Embryonic facial prominence (tissue), 1 donor: ENCODE measurements at regions not wholly inside any gene's neighbourhood (a gene's known extent, or its start where the extent isn't known, plus 50 kb on each side); places are given as distances from the start of the nearest gene placed in this dataset.
"Not testable (repeated sequence)": the region's sequence is repeated elsewhere in the genome, so short reads cannot be mapped to it uniquely, and the experiment has no call there.

Source experiments
- DNase-seq: peaks from one replicate; pipeline ENCODE4 v3.0.0-alpha.2; 2016; ENCODE audit errors: extremely low spot score

DNA sequence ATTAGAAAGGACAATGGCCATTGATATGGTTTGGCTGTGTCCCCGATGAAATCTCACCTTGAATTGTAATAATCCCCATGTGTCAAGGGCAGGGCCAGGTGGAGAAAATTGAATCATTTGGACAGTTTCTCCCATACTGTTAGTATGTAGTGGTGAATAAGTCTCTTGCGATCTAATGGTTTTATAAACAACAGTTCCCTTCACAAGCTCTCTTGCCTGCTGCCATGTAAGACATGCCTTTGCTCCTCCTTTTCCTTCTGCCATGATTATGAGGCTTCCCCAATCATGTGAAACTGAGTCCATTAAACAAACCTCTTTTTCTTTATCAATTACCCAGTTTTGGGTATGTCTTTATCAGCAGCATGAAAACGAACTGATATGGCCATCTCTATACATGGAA, 302.7 kb downstream of the SFMBT2 start:
- DNase-seq: no peak

DNA sequence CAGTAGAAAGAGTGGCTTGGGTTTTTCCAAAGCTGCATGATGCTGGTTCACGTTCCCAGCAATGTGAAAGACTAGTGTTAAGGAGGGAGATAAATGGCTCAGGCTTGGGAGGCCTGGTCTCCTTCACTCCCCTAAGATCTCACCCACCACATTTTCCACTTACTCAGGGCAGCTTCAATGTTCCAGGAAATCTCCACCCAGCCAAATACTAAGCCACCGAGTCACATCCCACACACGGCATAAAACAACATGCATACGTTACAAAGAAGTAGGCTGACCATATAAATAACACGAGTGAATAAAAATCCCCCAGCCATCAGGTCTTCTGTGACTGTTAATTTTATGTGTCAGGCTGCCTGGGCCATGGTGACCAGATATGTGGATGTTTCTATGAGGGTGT, 303.5 kb downstream of the SFMBT2 start:
- no peak for DNase-seq

DNA sequence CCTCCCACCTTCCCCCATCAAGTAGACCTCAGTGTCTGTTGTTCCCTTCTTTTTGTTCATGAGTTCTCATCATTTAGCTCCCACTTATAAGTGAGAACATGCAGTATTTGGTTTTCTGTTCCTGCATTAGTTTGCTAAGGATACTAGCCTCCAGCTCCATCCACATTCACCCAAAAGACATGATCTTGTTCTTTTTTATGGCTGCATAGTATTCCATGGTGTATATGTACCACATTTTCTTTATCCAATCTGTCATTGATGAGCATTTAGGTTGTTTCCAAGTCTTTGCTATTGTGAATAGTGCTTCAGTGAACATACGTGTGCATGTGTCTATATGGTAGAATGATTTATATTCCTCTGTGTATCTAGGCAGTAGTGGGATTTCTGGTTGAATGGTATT, 306.5 kb downstream of the SFMBT2 start:
- not testable (repeated sequence) for DNase-seq

DNA sequence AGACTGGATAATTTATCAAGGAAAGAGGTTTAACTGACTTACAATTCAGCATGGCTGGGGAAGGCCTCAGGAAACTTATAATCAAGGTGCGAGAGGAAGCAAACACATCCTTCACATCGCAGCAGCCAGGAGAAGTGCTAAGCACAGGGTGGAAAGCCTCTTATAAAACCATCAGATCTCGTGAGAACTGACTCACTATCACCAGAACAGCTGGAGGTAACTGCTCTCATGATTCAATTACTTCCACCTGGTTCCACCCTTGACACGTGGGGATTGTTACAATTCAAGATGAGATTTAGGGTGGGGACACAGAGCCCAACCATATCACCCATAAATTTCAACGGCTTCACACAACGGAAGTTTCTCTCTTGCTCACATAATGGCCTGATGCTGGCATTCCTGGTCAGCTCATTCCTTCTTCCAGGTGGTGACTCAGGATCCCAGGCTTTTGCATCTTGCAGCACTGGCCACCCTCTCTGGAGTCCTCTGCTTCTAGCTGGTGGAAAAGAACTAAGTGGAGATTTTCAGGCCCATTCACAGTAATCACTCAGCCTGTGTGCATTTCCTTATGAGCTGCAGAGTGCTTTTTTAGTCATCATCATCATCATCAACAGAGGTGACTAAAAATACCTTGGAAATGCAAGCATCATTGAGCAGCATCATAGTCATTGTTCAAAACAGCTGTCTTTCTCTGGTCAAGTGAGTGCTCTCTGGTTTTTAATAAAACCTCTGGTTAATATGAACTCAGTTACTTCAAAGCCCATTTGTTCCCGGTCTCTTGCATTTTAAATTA, 308.1 kb downstream of the SFMBT2 start:
- DNase-seq: no peak

DNA sequence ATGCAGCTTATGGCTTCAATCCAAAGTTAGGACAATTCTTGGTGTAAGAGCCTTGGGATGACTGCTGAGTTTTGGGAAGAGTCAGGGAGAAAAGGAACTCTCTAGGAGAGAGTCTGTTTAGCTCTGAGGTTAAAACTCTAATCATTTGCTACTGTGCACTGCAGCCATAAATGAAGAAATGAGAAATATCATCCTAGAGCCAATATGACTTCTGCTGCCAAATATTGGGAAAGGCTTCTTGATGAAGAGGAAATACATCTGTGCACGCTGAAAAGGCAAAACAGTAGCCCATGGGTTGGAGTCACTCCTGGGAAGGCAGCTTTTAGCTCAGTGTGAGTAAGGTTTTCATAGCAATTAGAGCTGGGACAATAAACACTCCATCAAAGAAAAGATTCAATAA, 308.8 kb downstream of the SFMBT2 start:
- DNase-seq: no peak

DNA sequence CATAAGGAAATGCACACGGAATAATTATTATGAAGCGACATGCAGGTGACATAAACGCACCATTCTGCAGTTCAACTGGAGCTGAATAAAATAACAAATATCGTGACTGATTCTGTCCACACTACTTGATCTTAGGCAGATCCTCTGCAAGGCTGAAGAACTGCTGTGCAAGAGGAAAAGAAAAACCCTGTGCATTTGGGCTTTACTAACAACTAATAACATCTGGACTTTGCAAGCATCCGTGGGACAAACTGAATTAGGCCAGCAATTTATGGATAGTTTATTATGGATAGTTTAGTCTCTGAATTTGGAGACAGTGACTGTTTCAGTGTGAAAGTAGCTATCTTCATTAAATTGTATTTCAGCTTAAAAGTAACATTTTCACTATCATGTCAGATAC, 309.4 kb downstream of the SFMBT2 start:
- DNase-seq: no peak

DNA sequence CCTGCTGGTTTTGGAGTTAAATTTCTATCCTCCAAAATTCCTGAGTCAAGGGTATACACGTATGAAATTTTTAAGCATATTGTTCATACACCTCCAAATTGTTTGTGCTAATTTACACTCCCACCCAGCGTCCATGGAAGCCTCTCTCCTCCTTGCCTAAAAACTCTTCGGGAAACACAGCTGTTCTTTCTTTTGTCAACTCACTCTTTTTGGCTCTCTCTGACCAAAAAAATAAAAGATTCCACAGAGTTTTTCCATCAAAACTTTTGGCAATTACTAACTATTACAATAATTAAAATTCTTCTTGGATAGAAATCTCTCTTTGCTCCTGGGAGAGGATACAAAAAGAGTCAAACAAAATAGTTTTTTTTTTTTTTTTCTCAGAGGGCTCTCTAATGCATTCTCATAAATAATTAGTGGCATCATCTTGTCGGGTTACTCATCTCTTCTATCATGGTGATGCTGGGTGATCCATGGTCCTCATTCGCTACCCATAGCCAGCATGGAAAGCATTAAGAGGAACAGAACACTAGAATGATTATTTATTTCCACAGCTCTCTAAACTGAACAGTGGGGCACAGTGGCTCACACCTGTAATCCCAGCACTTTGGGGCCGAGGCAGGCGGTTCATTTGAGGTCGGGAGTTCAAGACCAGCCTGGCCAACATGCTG, 310.7 kb downstream of the SFMBT2 start:
- no peak for DNase-seq

DNA sequence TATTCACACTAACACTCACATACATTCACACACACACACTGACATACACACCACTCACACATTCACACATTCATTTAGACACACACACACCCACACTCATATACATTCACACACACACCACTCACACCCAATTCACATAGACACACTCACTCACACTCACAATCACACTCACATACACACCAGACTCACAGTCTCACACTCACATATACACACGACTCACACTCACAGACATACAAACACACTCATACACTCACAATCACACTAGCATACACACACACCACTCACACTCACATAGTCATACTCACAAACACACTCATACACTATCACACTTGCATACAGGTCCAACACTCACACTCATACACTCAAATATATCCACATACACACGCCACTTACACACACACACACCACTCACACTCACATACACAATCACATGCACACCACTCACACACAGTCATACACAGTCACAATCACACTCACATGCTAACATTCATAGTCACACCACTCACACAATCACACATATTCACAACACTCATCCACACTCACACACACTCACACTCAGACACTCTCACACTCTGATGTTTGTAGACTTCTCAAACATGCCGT, 312.6 kb downstream of the SFMBT2 start:
- DNase-seq: no peak

DNA sequence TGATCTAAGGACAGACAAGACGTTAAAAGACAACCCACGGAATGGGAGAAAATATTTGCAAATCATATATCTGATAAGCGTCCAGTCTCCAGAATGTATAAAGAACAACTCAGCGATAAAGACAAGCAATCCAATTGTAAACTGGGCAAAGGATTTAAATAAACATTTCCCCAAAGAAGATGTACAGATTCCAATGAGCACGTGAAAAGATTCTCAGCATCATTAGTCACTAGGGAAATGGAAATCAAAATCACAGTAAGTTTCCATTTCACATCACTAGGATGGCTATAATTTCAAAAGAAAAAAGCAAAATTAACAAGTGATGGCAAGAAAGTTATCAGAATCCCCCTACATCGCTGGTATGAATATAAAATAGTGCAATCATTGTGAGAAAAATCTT, 316.1 kb downstream of the SFMBT2 start:
- DNase-seq: no peak

DNA sequence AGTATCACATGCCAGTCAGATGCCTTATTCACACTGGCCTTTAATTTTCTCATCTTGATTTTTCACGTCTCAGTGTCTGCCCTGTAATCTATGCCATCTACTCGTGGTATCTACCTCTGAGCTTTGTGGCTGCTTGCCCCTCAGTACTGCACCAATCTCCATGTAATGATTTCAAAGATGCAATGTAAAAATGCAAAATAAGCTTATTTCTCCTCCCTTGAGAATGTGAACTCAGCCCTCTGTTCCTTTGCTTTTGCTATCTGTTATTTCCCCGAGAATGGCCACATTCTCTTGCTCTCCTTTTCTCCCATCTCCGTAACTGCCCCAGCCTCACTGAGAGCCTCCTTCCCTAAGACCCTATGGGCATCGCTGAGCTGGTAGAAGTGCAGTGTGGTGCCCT, 317.5 kb downstream of the SFMBT2 start:
- no peak for DNase-seq

DNA sequence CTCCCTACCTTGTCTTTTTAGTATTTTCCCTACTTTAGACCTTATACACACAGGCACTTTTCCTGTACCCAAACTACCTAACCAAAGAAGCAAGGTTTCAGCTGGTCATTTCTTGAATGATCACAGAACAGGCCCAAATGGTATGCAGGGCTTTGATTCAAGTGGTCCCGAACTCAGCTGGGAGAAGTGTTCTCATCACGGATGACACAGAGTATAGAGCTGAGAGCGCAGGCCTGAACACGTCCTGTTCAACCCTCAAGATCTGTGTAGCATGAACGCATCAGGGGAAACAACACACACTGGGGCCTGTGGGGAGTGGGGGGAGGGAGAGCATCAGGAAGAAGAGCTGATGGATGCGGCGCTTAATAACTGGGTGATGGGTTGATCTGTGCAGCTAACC, 318.2 kb downstream of the SFMBT2 start:
- DNase-seq: no peak

DNA sequence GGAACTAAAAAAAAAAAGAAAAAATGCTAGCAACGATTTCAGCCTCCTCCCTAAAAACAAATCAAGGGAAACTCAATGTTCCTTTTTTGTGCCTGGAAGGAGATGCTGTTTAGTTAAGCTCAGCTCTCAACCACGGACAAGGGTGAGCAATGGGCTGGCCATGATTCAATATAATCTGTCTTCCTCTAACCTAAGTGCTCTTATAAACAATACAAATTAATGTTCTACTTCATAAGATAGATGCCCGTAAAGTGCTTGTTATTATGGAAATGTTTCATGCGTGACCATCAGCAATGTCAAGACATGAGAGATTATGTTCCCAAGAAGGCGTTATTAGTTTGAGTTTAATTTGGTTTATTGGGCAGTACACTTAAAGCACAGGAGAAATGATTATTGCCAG, 320.3 kb downstream of the SFMBT2 start:
- DNase-seq: no peak

DNA sequence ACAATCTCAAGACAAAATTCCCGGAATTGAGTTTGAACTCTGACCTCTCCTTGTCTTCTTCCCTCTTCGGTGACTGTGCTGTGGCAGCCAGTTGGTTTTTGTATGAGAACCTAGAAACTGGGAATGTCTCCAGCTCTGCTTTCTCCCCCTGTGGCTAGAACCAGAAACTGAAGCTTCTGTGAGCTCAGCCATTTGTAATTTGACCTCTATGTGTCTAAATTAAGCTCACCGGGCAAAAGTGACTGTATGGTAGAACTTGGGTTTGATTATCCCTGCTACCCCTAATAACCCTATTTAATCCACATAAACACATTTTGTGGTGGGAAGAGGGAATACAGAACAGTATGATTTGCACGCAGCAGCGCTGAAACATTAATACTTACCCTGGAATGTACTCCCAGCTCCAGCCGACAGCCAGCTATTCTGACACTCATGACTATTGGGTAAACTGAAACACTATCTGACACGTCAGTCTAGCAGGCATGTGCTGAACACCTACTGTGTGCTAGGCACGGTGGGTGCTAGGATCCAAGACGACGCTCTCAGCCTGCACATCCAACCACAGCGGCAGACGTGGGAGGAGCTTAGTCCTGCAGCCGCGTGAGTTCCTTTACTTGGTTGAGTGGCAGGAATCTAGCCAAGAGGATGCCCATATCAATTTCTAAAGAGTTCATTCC, 324.8 kb downstream of the SFMBT2 start:
- peak; percentile 24 for DNase-seq

DNA sequence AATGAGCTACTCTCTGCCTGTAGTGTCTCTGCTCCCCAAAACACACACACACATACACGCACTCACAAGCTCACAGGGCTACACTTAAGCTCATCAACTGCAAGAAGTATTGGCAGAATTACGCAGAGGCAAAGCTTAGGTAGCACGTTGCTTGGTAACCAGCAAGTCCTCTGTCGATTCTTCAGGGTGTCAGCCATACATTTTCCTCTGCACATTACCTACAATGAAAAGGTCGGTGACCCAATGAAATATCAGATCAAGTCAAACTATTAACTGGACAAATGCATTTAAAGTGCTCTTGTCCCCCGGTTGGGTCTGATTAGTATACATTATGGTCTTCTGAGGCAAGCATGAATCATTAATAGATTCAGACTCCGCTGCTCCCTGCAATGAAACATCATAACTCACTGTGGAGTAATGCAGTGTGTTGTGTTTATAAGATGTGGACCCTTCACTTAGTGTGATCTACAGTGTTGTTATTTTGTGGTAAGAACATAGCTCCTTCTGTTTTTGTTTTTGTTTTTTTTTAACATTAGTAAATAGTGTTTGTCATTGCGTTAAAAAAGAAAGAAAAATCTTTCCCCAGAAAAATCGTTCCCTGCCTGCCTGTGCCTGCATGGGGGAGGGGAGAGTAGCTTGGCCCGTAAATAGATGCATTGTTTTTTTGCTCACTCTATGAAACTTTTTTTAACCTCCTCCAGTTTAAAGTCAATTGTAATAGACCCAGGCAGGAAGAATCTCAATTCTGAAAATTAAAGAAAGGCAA, 325.5 kb downstream of the SFMBT2 start:
- no peak for DNase-seq

DNA sequence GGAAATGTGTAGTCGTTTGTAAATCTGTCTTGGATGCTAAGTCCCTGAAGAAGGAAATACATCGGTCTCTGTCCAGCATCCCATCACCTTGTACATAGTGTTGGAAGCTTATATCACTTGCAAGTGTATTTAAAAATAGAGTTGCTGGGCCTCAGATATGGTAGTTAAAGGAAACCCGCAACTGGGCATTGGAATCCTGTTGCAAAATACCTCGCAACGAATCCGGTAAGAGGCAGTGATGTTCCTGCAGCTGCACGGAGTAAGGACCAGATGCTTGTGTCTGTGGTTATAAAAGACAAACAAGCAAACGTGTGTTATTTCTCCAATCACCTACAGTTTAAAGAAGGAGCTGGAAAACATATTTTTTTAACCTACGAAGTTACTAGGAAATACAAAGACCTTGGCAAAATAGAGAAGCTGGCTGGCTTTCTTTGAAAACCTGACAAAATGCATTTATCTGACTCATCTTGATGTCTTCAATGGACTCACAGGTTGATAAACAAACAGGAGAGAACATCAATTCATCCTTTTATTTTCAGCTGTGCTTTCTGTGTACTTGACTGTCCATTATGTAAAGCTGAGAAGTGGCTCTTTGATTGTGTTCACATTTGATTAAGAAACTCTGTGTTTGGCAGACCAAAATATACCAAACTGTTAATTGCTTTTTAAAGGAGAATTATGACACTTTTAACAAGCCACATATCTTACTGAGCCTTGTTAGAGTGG, 326.4 kb downstream of the SFMBT2 start:
- DNase-seq: no peak

DNA sequence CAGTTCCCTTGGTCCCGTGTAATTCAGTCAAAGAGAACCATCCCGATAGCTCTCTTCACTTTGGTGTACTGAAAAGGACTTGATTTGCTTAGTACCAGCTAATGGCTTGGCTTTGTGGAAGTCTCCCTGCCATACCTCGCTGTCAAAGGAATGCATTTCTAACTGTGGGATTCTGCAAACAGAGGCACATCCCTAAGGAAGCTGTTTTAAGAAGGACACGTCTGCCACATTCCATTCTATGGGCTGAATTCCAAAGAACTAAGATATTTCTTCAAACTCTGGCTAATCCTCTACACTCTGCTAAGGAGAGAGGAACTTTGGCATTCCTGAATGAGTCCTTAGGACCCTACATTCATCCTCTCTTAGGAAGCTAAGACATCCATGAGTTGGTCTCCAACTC, 327.9 kb downstream of the SFMBT2 start:
- no peak for DNase-seq

DNA sequence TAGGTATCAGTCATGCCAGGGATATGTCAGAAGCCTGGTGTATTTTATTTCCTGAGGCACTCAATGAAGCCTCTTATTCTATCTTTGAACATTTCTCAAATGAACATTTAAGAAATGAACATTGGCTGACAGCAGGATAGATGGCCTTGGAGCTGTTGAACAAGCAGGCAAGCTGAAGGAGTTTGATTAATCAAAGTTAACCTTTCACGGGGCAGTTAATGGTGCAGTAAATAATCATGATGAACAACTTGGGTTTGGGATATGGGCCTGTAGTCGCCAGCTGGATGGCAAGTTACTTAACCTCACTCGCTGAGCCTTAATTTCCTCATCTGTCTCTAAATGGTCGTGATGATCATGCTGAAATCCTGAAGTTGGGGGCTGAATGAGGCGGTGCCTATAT, 333.0 kb downstream of the SFMBT2 start:
- no peak for DNase-seq

DNA sequence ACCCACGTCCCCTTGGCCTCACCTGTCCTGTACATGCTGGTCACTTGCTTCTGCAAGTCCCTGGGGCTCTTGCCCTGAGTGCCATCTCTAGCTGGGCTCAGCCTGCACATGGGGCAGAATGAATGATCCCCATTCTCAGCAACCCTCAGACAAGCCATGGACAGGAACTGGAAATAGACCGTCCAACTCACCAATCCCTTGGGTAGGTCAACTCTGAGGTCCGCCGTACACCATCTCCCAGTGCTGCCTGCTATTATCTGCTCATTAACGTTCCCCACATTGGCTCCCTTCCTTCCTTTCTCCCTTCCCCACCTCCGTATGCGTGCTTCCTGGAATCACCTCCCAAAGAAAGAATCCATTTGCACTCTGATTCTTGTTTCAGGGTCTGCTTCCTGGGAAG, 335.0 kb downstream of the SFMBT2 start:
- DNase-seq: no peak

DNA sequence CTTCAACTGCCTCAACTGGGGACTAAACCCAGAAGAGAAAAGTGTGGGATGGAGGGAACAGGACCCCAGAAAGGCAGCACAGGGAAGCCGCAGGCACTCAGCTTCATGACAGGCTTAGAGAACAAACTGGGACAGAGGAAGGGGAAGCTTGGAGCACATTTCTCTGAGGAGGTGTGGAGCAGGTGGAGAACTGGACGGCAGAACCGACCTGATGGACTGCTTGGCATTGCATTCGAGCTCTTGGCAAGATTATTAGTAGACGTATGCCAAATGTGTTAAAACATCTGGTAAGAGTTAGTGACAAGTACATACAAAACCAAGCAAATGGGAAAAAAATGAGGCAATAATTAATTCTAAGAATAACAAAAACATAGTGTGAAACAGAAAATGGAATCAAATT, 335.7 kb downstream of the SFMBT2 start:
- DNase-seq: no peak

DNA sequence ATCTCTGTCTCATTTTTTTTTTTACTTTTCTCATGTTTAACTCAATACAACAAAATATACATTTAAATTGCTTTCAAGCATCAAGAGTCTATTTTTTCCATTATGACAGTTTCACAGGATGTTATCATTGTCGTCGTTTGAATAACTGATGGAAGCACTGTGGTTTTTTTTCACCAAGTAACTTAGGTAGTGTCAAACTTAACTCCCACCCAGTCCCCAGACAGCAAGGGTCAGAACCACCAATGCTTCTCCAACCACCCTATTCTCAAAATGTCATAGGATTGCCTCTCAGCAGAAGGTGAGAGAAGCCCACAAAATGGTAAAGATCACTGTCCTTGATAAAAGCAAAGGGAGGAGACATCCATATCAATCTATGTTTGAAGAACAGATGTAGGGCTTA, 339.4 kb downstream of the SFMBT2 start:
- no peak for DNase-seq

DNA sequence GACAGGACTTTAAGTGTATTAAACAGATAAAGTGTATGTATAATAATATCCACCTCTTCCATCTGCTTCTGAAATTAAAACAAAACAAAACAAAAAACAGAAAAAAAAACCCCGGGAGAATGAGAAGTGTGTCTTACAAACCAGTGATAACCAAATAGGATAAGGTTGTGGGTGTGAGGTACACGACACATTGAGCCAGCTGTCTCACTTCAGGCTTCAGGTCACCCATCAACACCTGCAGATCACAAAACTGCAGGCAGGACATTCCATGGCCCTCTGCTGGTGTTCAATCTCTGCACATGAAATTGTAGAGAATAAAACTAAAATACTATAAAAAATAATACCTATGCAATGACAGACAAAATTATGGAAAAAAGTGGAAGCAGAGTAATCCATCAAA, 339.9 kb downstream of the SFMBT2 start:
- DNase-seq: no peak
